ENCODE measurements at regions not wholly inside any gene's neighbourhood (a gene's known extent, or its start where the extent isn't known, plus 50 kb on each side); places are given as distances from the start of the nearest gene placed in this dataset.

DNA sequence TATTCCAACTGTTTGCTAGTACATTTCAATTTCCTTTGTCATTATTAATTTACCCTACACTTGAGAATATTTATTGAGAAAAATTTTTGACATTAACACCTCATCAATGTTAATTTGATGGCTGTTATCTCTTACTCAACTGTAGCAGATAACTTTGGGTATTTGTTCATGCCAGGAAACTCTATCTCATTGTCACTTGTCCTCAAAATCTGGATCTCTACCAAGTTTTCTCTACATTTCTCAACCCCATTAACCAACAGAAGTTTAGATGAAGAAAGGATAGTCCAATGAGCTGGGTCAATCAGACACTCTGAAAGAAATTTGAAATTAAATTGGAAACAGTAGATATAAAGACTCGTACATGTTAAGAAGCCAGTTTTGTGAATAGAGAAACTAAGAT lies 395.3 kb downstream of the TUSC1 start:
- no peak for DNase-seq
- 88 to 97% (median 97%) methylated on average over 1 of the region's 1 CpG for WGBS, 3 donors
- intact Hi-C loops (cut with DNase I) = loop anchor here in 1 of 4 donors (5.0 kb wide), 1 partner anchor 1901 kb away; no protein-coding TSS in a partner anchor
- Histone ChIP-seq H3K9me3 (no peaks in the 10 kb centered on the region), H3K4me1 (ENCODE audit: insufficient read depth) (no peaks in the 10 kb centered on the region), H3K27me3 (no peaks in the 10 kb centered on the region), H3K27ac (no peak overlapping the region), H3K4me3 (no peak overlapping the region), H3K36me3 (no peaks in the 10 kb centered on the region)
- TF ChIP-seq EP300 (IDR thresholded peaks at IDR 0.05) = no peak
- TF ChIP-seq POLR2A (IDR thresholded peaks at IDR 0.05) = no peak
- TF ChIP-seq, protein P1, sequence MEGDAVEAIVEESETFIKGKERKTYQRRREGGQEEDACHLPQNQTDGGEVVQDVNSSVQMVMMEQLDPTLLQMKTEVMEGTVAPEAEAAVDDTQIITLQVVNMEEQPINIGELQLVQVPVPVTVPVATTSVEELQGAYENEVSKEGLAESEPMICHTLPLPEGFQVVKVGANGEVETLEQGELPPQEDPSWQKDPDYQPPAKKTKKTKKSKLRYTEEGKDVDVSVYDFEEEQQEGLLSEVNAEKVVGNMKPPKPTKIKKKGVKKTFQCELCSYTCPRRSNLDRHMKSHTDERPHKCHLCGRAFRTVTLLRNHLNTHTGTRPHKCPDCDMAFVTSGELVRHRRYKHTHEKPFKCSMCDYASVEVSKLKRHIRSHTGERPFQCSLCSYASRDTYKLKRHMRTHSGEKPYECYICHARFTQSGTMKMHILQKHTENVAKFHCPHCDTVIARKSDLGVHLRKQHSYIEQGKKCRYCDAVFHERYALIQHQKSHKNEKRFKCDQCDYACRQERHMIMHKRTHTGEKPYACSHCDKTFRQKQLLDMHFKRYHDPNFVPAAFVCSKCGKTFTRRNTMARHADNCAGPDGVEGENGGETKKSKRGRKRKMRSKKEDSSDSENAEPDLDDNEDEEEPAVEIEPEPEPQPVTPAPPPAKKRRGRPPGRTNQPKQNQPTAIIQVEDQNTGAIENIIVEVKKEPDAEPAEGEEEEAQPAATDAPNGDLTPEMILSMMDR (IDR thresholded peaks at IDR 0.05) = no peak

DNA sequence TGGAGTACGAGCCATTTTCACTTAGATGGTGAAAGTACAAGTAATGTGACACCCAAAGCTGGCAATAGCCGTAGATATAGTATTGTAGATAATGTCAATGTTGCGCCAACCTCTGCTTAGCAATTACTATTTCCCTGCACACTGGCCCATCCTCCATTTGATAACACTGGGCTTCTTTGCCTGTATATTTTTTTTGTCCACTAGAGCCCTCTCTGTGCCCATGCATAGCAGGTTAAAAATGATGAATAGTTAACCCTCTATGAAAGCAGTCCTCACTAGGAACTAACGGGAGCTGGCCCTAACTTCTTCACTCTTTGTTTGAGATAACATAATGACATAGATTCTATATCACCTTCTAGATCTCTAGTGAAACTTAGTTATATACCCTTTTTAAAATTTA lies 416.8 kb downstream of the TUSC1 start:
- Histone ChIP-seq H3K36me3 (no peaks in the 10 kb centered on the region), H3K4me1 (ENCODE audit: insufficient read depth) (no peaks in the 10 kb centered on the region), H3K9me3 (no peaks in the 10 kb centered on the region), H3K27ac (no peak overlapping the region), H3K4me3 (no peak overlapping the region), H3K27me3 (no peaks in the 10 kb centered on the region)
- 80 to 83% (median 82%) methylated on average over 4 of the region's 4 CpGs for whole genome bisulfite sequencing, 3 donors
- intact Hi-C loops (cut with DNase I) = no loop called here
- DNase-seq = no peak
- TF ChIP-seq, protein P1 (IDR thresholded peaks at IDR 0.05) = no peak
- TF ChIP-seq EP300 (IDR thresholded peaks at IDR 0.05) = no peak
- TF ChIP-seq POLR2A (IDR thresholded peaks at IDR 0.05) = no peak

DNA sequence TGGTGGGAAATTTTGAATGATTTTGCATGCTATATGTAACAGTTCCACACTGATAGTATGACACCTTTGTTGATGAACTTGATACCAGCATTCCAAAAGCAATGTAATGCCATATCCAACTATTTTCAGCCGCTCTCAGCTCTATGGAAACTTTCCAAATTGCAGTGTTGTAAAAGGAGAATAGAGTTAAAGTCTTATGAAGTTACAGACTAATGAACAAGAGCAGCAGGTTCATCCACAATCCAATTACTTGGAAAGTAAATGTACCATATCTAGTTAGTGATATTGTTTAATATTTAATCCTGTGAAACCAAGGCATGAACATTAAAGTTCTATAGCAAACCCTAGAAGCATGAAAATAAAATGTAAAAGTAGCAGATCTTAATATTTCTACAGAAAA lies 418.2 kb downstream of the TUSC1 start:
- 66 to 69% (median 67%) methylated on average over 1 of the region's 1 CpG for WGBS, 3 donors
- Histone ChIP-seq H3K27me3 (no peaks in the 10 kb centered on the region), H3K4me3 (no peak overlapping the region), H3K4me1 (ENCODE audit: insufficient read depth) (no peaks in the 10 kb centered on the region), H3K9me3 (no peaks in the 10 kb centered on the region), H3K36me3 (no peaks in the 10 kb centered on the region), H3K27ac (no peak overlapping the region)
- no peak for DNase-seq
- intact Hi-C loops (cut with DNase I) = no loop called here
- TF ChIP-seq EP300 (IDR thresholded peaks at IDR 0.05) (no peak), POLR2A (IDR thresholded peaks at IDR 0.05) (no peak)
- TF ChIP-seq, protein P1 (IDR thresholded peaks at IDR 0.05) = no peak

DNA sequence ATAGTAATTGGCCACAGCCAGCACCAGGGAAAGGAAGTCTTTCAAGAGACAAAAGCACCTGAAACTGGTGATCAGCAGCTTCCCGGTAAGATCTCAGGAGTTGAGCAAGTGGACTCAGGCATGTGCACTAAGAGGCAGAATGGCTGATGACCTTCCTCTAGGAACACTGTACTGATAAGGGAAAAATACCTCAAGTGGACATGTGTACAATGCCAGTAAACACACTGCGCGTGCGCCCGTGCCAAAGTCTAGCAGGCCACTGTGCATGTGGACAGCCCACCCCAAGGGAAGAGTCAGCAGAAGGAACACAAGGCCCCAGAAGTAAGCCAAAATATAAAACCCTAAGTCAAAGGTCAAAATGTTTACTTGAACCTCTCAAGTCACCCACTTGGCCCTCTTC lies 423.0 kb downstream of the TUSC1 start:
- intact Hi-C loops (cut with DNase I) = no loop called here
- no peak overlapping the region for H3K27ac ChIP-seq
- H3K4me1 ChIP-seq (ENCODE audit: insufficient read depth) = no peaks in the 10 kb centered on the region
- H3K36me3 ChIP-seq = no peaks in the 10 kb centered on the region
- no peaks in the 10 kb centered on the region for H3K9me3 ChIP-seq
- DNase-seq = no peak
- WGBS, 3 donors = 92 to 96% (median 93%) methylated on average over 5 of the region's 5 CpGs
- H3K27me3 ChIP-seq = no peaks in the 10 kb centered on the region
- H3K4me3 ChIP-seq = no peak overlapping the region
- TF ChIP-seq, protein P1 (IDR thresholded peaks at IDR 0.05) = no peak
- TF ChIP-seq EP300 (IDR thresholded peaks at IDR 0.05) (no peak), POLR2A (IDR thresholded peaks at IDR 0.05) (no peak)

DNA sequence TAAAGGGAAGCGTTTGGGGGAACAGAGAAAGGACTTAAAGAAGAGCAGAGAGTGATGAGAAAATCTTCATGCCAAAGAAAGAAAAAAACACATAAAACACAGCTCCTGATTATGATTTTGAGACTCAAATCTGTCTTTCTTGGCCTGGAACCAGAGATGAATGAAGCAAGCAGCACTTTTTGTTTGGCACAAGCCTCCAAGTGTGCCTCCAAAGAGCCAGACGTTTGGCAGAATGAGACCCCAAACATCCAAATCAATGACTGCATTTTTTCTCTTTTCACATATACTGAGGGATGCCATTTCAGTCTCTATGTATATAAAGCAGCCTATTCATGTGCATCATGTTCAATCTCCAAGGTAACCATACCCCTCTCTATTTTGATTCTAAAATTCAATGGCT lies 424.2 kb downstream of the TUSC1 start:
- TF ChIP-seq, protein P1 (IDR thresholded peaks at IDR 0.05) = no peak
- TF ChIP-seq EP300 (IDR thresholded peaks at IDR 0.05) = no peak
- no peak for TF ChIP-seq POLR2A (IDR thresholded peaks at IDR 0.05)
- Histone ChIP-seq H3K36me3 (no peaks in the 10 kb centered on the region), H3K27me3 (no peaks in the 10 kb centered on the region), H3K9me3 (no peaks in the 10 kb centered on the region), H3K27ac (no peak overlapping the region), H3K4me1 (ENCODE audit: insufficient read depth) (no peaks in the 10 kb centered on the region), H3K4me3 (no peak overlapping the region)
- no peak for DNase-seq
- 34 to 40% (median 39%) methylated on average over 2 of the region's 2 CpGs for WGBS, 3 donors
- intact Hi-C loops (cut with DNase I) = no loop called here
